Inflammatory macrophage (primary cell): ENCODE measurements at regions not wholly inside any gene's neighbourhood (a gene's known extent, or its start where the extent isn't known, plus 50 kb on each side); places are given as distances from the start of the nearest gene placed in this dataset.

Source experiments
- DNase-seq, 2 donors: peaks; one replicate each; pipeline ENCODE4 v3.0.0-alpha.2; 2020 to 2022

DNA sequence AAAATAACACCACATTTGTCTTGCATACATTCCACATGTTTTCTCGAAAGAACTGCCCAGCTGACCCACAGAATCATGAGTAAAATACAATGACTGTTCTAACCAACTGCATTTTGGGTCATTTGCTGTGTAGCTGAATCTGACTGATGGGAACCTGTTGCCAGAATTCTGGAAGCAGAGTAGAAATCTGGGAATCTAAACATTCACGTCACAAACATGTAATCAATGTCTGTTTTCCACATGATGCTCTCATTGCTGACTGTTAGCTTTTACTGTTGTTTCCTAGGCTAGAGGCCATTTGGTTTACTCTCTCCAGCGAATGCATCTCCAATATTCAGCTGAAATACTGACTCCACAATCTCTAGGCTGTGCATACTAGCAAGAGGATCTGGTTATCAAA, 710.1 kb downstream of the KCNJ2 start:
- DNase-seq, result no peak

- DNase-seq, result no peak
Observed at GRCh38 chr17:70881093-70881492, 711.8 kb downstream of the KCNJ2 start.

DNA sequence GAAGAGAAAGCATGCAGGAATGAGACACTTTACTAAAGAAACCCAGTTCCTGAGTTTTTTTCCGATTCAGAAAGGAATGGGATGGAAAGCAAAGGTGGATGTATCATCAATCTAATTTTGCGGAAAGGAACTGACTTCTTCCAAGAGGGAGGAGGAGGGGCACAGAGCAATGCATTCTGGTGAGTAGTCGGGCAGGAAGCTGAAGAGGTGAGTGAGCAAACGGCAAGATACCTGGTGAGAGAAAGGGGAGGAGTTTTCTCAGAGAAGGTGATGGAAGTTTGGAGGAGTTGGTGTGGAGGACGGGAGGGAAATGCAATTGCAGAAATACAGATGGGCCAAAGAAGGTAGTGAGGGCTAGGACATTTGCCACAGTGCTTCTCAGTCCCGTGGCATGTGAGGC, 713.2 kb downstream of the KCNJ2 start:
- DNase-seq, result no peak

DNA sequence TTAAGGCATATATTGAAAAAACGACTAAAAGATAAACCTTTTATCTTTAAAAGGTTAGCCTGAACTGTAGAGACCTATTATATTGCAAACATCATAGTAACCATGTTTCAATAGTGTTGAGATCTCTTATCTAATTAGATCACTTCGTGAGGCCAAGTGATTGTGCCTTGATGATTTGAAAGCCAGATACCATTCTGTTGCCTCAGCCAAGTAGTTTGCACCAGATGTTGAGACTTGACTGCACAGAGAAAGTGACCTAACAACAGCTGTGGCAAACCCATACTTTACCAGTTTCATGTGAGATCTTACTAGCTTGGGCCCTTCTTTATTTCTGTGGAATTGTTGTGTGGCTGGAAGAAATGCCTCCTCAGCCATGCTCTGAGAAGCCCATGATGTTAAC, 717.3 kb downstream of the KCNJ2 start:
- no peak for DNase-seq

- no peak for DNase-seq
Observed at GRCh38 chr17:70888324-70888723, 719.0 kb downstream of the KCNJ2 start.

GRCh38 chr17:70891306-70891705, 722.0 kb downstream of the KCNJ2 start:
- DNase-seq, result no peak

GRCh38 chr17:70892527-70892926, 723.2 kb downstream of the KCNJ2 start:
- no peak for DNase-seq

DNA sequence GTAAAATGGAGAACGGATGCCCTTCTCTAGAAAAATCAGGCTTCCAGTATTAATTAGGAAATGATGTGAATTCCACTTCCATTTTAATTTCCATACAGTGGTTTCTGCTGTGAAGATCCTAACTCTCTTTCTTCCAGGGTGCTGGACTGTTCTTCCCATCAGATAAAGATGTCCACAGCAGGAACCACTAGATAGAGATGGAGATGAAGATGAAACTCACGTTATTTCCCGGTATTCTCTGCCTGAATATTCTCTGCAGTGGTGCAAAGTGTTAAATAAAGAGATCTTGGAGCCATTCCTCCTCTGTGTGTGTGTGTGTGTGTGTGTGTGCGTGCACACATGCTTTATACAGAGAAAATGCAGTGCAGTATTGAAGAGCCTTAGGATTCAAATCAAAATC, 727.5 kb downstream of the KCNJ2 start:
- no peak for DNase-seq

GRCh38 chr17:70897446-70897845, 728.1 kb downstream of the KCNJ2 start:
- DNase-seq, result no peak

DNA sequence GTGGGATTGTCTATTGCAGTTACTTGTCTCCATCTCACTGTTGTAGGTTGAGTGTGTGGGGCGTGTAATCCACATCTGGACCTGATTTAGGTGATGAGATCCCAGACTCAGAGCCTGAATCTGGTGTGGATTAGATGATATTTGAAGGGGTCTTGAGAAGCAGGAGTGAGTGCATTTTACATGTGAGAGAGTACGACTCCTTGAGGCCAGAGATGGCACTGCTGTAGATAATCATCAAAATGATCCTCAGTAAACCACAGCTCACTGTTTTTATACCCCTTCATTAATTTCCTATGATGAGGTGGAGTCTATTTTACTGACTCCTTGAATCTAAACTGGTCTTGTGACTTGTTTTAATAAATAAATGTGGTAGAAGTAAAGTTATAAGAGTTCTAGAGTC, 732.5 kb downstream of the KCNJ2 start:
- DNase-seq, result no peak

DNA sequence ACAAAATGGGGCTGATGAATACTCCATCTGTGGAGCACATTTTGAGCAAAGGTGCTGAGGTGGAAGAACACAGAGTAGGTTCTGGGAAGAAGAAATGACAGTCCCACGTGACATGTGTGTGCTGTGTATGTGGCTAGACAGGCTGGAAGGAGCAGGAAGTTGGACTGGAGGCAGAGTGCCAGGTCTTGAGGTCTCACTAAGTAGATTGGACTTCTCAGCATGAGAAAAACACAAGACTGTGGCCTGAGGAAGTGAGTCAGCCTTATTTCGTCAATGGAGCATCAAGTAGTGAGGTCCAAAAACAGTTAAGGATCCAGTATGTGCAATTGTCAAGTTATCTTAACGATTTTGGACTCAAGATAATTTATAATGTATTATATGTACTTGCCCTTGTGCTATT, 736.5 kb downstream of the KCNJ2 start:
- no peak for DNase-seq

- DNase-seq, result no peak
Observed at GRCh38 chr17:70906808-70907207, 737.5 kb downstream of the KCNJ2 start.

GRCh38 chr17:70912716-70913485, 743.6 kb downstream of the KCNJ2 start:
- DNase-seq, result no peak

- no peak for DNase-seq
Observed at GRCh38 chr17:70916469-70916868, 747.1 kb downstream of the KCNJ2 start.

DNA sequence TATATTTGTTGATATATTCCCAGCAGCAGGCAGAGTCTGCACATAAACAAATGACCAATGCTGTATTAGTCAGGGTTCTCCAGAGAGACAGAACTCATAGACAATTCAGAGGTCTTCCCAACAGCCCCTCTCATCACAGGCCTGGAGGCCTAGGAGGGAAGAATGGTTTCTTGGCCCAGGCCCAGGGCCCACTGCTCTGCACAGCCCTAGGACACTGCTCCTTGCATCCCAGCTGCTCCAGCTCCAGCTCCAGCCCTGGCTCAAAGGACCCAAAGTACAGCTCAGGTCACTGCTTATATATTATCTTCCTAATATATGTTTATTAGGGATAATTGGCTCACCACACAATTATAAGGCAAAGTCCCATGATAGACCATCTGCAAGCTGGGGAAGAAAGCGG, 749.9 kb downstream of the KCNJ2 start:
- DNase-seq, result no peak

DNA sequence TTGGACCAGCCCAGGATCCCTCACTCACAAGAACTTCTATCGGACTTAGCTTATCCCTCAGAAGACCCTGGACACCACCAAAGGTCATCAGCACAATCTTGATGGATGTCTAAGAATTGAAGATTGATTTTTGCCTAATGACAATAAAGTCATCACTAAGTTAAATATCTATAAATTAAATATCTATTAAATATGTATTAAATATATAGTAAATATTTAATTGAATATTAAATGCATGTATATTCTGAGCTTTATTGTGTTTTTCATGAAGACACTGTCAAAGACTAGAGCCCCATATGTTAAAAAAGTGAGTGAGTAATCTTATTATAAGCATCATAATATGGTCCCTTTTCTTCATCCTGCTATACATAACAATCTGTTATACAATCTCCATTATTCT, 751.1 kb downstream of the KCNJ2 start:
- no peak for DNase-seq

GRCh38 chr17:70922268-70922667, 752.9 kb downstream of the KCNJ2 start:
- DNase-seq, result no peak

- DNase-seq, result no peak
Observed at GRCh38 chr17:70924776-70925175, 755.4 kb downstream of the KCNJ2 start.

DNA sequence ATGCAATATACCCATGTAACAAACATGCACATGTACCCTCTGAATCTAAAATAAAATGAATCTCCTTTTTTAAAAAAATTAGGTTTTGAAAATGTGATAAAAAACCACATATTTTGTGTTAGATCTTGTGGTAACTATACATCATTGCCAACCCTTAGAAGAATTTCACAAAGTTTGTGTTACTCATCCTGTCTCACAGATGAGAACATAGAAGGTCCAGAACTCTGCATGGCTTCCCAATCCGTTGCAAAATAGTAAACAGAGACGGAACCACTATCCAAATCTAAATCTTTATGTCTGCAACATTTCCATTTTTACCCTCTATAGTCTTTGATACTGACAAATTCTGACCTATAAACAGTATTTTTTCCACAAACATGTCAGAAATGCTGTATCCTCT, 759.9 kb downstream of the KCNJ2 start:
- no peak for DNase-seq

- DNase-seq, result no peak
Observed at GRCh38 chr17:70934231-70934630, 764.9 kb downstream of the KCNJ2 start.

DNA sequence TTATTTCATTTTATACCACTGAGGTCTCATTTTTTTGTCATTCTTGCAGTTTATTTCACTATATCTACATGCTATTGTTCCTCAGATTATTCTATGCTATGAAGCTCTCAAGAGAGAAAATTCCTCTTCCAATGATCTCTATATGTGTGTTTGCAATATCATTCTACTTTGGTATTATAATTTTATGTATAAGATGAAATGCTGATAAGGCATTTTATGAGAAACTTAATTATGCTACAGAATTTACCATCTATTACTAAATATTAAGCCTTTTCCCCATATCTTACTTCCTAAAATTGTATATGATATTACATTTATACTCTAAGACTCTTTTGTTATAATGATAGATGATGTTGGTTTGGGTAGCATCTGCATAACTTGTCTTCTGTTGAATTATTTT, 765.5 kb downstream of the KCNJ2 start:
- no peak for DNase-seq

GRCh38 chr17:70936724-70937123, 767.4 kb downstream of the KCNJ2 start:
- no peak for DNase-seq

DNA sequence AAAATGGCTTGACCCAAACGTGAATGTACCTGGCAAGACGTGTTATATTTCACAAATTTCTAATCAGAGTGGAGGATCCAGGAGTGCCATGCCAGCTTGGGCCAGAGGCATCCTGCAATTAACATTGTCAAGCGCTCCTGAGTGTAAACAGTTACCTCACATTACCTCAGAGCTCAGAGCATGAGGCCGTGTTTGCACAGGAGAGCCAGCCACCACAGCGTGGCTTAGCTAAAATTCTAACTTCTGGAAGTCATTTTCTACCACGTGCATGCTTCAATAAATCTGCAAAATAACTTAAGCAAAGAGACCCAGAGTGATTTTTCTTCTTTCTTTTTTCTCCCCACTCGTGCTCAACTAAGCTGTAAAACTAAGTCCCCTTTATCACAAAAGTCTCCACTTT, 769.0 kb downstream of the KCNJ2 start:
- no peak for DNase-seq

DNA sequence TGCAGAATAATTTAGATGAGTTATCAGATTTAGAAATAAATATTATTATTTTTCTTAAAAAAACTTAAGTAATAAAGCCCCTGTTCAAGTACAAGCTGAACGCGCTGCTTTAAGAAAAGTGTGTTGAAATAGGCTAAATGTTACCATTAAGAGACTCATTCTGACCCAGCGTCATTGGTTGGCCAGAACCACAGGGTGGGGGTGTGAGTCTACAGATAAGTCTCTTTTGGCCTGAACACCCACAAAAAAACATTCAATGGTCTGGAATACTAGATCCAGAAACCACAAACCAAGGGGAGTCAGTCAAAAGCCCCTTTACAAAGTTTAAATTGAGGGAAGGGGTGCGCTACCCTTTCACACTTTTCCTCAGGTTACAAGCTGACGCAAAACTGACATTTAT, 776.1 kb downstream of the KCNJ2 start:
- no peak for DNase-seq

DNA sequence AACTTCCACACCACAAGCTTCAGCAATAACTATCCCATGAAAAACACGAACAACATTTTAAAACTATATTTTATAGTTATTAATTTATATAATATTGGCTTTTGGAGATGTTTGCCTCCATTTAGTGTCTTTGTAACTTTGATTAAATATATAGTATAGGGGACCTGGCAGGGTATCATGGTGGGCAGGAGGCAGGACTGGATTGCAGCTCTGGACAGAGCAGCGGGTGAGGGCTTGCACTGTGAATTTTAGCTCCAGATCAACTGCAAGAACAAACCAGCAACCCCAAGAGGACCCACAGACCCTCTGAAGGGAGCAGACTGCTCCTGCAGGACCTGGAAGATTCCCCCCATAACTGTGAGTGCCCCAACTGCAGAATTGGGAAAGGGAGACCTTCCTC, 777.9 kb downstream of the KCNJ2 start:
- no peak for DNase-seq
